HepG2 (cell line): ENCODE measurements at regions not wholly inside any gene's neighbourhood (a gene's known extent, or its start where the extent isn't known, plus 50 kb on each side); places are given as distances from the start of the nearest gene placed in this dataset.

Source experiments
- ARID2 ChIP-seq: sonication (generic); formaldehyde crosslinking; IDR thresholded peaks from 2 replicates; pipeline ENCODE4 v1.8.1; 2022; ENCODE audit warnings: mild to moderate bottlenecking, missing genetic modification reagents, borderline replicate concordance
- CEBPB ChIP-seq: IDR thresholded peaks from 2 replicates; pipeline ENCODE4 v1.6.1; 2011; ENCODE audit warnings: low read depth, low read length, improper control_type of control experiment, borderline replicate concordance
- FOSL2 ChIP-seq: sonication (generic); formaldehyde crosslinking; IDR thresholded peaks from 2 replicates; pipeline ENCODE4 v1.4.0; 2020; ENCODE audit warnings: missing genetic modification reagents
- GATAD1 ChIP-seq: IDR thresholded peaks from 2 replicates; pipeline ENCODE4 v1.6.1; 2016; ENCODE audit warnings: missing genetic modification reagents, missing compliant biosample characterization
- GATAD2A ChIP-seq: IDR thresholded peaks from 2 replicates; pipeline ENCODE4 v1.6.1; 2016
- HOMEZ ChIP-seq: IDR thresholded peaks from 2 replicates; pipeline ENCODE4 v1.6.1; 2016; ENCODE audit warnings: low read depth
- IKZF5 ChIP-seq: IDR thresholded peaks from 2 replicates; pipeline ENCODE4 v1.6.1; 2018; ENCODE audit warnings: missing genetic modification reagents, mild to moderate bottlenecking, missing compliant biosample characterization
- IRF2 ChIP-seq: IDR thresholded peaks from 2 replicates; pipeline ENCODE4 v1.6.1; 2018; ENCODE audit warnings: missing genetic modification reagents, missing compliant biosample characterization
- ISL2 ChIP-seq: sonication (generic); formaldehyde crosslinking; IDR thresholded peaks from 2 replicates; pipeline ENCODE4 v1.5.0; 2020; ENCODE audit warnings: missing genetic modification reagents
- KDM4B ChIP-seq: sonication (generic); formaldehyde crosslinking; IDR thresholded peaks from 2 replicates; pipeline ENCODE4 v1.4.0; 2020; ENCODE audit warnings: missing genetic modification reagents
- KLF9 ChIP-seq: IDR thresholded peaks from 2 replicates; pipeline ENCODE4 v1.6.1; 2016; ENCODE audit warnings: low read depth
- MAFK ChIP-seq, 2 experiments: IDR thresholded peaks in 1 of 2; conservative IDR thresholded peaks in 1 of 2; 2 replicates each; pipeline ENCODE4 v1.6.1; 2011; ENCODE audit warnings: improper control_type of control experiment in 2 of 2, low read length in 2 of 2
- NR2F1 ChIP-seq, 2 experiments: fragments of 450-650 bp in 1 of 2; formaldehyde crosslinking in 1 of 2; IDR thresholded peaks; 2 replicates each; pipeline versions ENCODE4 v1.5.0 to v1.6.1; 2016 to 2020; ENCODE audit warnings: mild to moderate bottlenecking in 1 of 2, missing compliant biosample characterization in 1 of 2, missing genetic modification reagents in 1 of 2, moderate library complexity in 1 of 2
- NR2F2 ChIP-seq: IDR thresholded peaks from 2 replicates; pipeline ENCODE4 v1.6.1; 2012; ENCODE audit warnings: low read depth, inconsistent platforms, borderline replicate concordance
- RBFOX2 ChIP-seq: fragments of 200-400 bp; formaldehyde crosslinking; IDR thresholded peaks from 2 replicates; pipeline ENCODE4 v1.6.1; 2017; ENCODE audit warnings: low read depth, mild to moderate bottlenecking, low read length
- RCOR2 ChIP-seq: IDR thresholded peaks from 2 replicates; pipeline ENCODE4 v1.6.1; 2016; ENCODE audit warnings: missing biosample characterization, missing genetic modification reagents
- REPIN1 ChIP-seq: sonication (generic); formaldehyde crosslinking; IDR thresholded peaks from 2 replicates; pipeline ENCODE4 v1.8.0; 2022; ENCODE audit warnings: missing genetic modification reagents, low read depth, mild to moderate bottlenecking, borderline replicate concordance
- RXRB ChIP-seq: IDR thresholded peaks from 2 replicates; pipeline ENCODE4 v1.6.1; 2016; ENCODE audit warnings: borderline replicate concordance, missing genetic modification reagents, missing compliant biosample characterization
- SATB2 ChIP-seq: sonication (generic); formaldehyde crosslinking; IDR thresholded peaks from 2 replicates; pipeline ENCODE4 v1.5.0; 2020; ENCODE audit warnings: missing genetic modification reagents
- SIX1 ChIP-seq: sonication (generic); formaldehyde crosslinking; IDR thresholded peaks from 2 replicates; pipeline ENCODE4 v1.4.0; 2020; ENCODE audit warnings: missing genetic modification reagents, borderline replicate concordance
- SMC3 ChIP-seq: IDR thresholded peaks from 2 replicates; pipeline ENCODE4 v1.6.1; 2011; ENCODE audit warnings: low read length, improper control_type of control experiment
- SP5 ChIP-seq: IDR thresholded peaks from 2 replicates; pipeline ENCODE4 v1.6.1; 2016; ENCODE audit warnings: low read depth, borderline replicate concordance
- STAT5B ChIP-seq: sonication (generic); formaldehyde crosslinking; IDR thresholded peaks from 2 replicates; pipeline ENCODE4 v1.4.0; 2020; ENCODE audit warnings: missing genetic modification reagents
- TIGD3 ChIP-seq: sonication (generic); formaldehyde crosslinking; IDR thresholded peaks from 2 replicates; pipeline ENCODE4 v1.5.1; 2020; ENCODE audit warnings: mild to moderate bottlenecking, missing genetic modification reagents, borderline replicate concordance
- ZNF10 ChIP-seq: sonication (generic); formaldehyde crosslinking; IDR thresholded peaks from 2 replicates; pipeline ENCODE4 v1.4.0; 2020; ENCODE audit warnings: mild to moderate bottlenecking, low read depth, missing genetic modification reagents, borderline replicate concordance
- ZNF160 ChIP-seq: sonication (generic); formaldehyde crosslinking; IDR thresholded peaks from 2 replicates; pipeline ENCODE4 v1.8.0; 2022; ENCODE audit warnings: mild to moderate bottlenecking, inconsistent platforms, missing genetic modification reagents
- ZNF644 ChIP-seq: IDR thresholded peaks from 2 replicates; pipeline ENCODE4 v1.6.1; 2016; ENCODE audit warnings: low read depth
- ZSCAN5A ChIP-seq: sonication (generic); formaldehyde crosslinking; IDR thresholded peaks from 2 replicates; pipeline ENCODE4 v1.8.0; 2022; ENCODE audit warnings: mild to moderate bottlenecking, missing genetic modification reagents, borderline replicate concordance

- TF ChIP-seq NR2F2 (peak; percentile 75), SMC3 (peak; percentile 49; the same call in 1 of the 2 replicates), RXRB (CRISPR knock-in tag) (peak; percentile 89), ZSCAN5A (peak; percentile 82; the same call in 1 of the 2 replicates), ZNF10 (CRISPR knock-in tag) (no peak), KLF9 (CRISPR knock-in tag) (no peak), MAFK (conservative IDR thresholded peaks at IDR 0.05 in 1 of 2, IDR thresholded peaks at IDR 0.05 in 1 of 2; ENCODE audit: low read length in 2 of 2) (no peak), KDM4B (CRISPR knock-in tag) (peak; percentile 94), ARID2 (CRISPR knock-in tag) (peak; percentile 80; the same call in 1 of the 2 replicates), STAT5B (CRISPR knock-in tag) (0 out of 2 replicates have a peak, but pooled peaks have one; percentile 70), CEBPB (peak; percentile 100), ZNF160 (peak; percentile 37; the same call in 1 of the 2 replicates), NR2F1 (CRISPR knock-in tag; IDR thresholded peaks at IDR 0.05) (peak in 1 of 2 experiments; percentile 87; a peak in 3 of 4 replicates), IKZF5 (CRISPR knock-in tag) (0 out of 2 replicates have a peak, but pooled peaks have one; percentile 44), FOSL2 (CRISPR knock-in tag) (peak; percentile 91), GATAD1 (peak; percentile 67; the same call in 1 of the 2 replicates), TIGD3 (CRISPR knock-in tag) (no peak), SIX1 (CRISPR knock-in tag) (peak; percentile 60; the same call in 1 of the 2 replicates), RBFOX2 (0 out of 2 replicates have a peak, but pooled peaks have one; percentile 30), REPIN1 (CRISPR knock-in tag) (0 out of 2 replicates have a peak, but pooled peaks have one; percentile 49), ZNF644 (peak; percentile 98), IRF2 (CRISPR knock-in tag) (peak; percentile 87), GATAD2A (CRISPR knock-in tag) (peak; percentile 100), SATB2 (CRISPR knock-in tag) (peak; percentile 84; the same call in 1 of the 2 replicates), HOMEZ (CRISPR knock-in tag) (peak; percentile 84), SP5 (CRISPR knock-in tag) (0 out of 2 replicates have a peak, but pooled peaks have one; percentile 38), RCOR2 (CRISPR knock-in tag) (peak; percentile 95), ISL2 (CRISPR knock-in tag) (peak; percentile 91)
Measured at GRCh38 chr6:137734875-137735182, 132.2 kb upstream of the TNFAIP3 start (continued).
